DMS114 treated with DMSO at 0.1 percent for 48 hours (cell line): ENCODE measurements at regions not wholly inside any gene's neighbourhood (a gene's known extent, or its start where the extent isn't known, plus 50 kb on each side); places are given as distances from the start of the nearest gene placed in this dataset.
"Not testable (repeated sequence)": the region's sequence is repeated elsewhere in the genome, so short reads cannot be mapped to it uniquely, and the experiment has no call there.

Experiments used
- DNase-seq: peaks from one replicate; lab custom pipeline; 2025; ENCODE audit not compliant: unreplicated experiment; lab: John Stamatoyannopoulos, UW

DNA sequence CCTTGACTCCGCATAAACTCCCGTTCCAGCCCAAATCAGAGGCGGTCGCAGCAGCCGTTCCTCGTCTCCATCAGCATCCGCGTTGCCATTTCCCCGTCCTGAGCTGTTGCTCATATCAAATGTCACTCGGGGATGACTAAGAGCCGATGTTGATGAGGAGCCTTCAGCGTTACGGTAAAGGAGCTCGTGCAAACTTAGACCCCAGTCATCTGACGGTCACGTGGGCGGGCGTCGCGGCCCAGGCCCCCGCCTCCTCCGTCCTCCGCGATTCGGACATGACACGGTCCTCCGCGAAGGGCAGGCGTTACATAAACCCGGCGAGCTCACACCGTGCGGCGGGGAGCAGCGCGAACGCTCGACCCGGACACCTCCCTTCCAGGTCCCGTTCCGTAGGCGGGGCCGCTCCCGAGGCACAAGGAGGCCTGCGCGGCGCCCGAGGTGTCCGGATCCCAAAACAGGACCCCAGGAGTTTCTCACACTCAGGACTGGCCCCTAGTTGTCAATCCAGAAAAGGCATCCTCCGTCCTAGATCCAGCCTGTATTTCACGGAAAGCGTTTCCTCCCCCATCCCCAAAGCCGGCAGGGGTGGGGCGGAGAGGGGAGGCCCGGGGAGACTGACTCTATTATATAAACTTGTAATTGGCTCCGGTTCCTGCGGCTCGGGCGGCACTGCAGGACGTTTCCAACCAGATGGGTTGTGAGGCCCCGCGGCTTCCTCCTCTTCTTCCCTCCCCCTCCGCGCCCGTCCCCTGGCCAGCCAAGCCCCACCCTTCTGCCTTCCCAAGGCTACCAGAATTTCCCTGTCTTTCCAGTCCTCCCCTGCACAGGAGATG is 100.0 kb upstream of the IGF1R start:
- peak; percentile 71 for DNase-seq

DNA sequence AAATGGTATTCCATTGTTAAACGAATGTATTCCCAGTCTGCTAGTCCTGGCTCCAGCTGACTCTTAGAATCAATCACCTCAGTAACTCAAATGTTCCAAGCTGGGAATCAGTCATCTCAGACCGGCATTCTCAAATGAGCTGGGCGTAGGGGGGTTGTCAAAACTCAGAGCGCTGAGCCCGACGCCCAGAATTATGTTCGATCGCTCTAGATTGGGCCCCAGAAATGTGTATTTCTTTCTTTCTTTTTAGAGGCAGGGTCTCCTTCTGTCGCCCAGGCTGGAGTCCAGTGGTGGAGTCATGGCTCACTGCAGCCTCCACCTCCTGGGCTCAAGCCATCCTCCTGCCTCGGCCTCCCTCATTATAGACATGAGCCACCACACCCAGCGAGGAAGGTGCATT is 99.3 kb upstream of the IGF1R start:
- no peak for DNase-seq

DNA sequence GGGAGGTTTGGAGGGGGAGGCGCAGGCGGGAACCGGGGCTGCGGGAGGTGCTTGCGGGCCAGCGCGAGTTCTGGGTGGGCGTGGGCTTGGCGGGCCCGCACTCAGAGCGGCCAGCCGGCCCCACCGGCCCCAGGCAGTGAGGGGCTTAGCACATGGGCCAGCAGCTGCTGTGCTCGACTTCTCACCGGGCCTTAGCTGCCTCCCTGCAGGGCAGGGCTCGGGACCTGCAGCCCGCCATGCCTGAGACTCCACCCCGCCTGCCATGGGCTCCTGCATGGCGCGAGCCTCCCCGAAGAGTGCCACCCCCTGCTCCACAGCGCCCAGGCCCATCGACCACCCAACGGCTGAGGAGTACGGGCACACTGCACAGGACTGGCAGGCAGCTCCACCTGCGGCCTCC is 98.6 kb upstream of the IGF1R start:
- no peak for DNase-seq

DNA sequence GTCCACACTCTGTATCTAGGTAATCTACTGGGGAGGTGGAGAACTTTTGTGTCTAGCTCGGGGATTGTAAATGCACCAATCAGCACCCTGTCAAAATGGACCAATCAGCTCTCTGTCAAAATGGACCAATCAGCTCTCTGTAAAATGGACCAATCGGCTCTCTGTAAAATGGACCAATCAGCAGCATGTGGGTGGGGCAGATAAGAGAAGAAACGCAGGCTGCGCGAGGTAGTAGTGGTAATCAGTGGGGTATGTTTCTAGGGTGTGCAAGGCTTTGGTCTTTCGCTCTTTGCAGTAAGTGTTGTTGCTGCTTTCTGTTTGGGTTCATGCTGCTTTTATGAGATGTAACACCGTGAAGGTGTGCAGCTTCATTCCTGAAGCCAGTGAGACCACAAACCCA is 98.0 kb upstream of the IGF1R start:
- DNase-seq = not testable (repeated sequence)

DNA sequence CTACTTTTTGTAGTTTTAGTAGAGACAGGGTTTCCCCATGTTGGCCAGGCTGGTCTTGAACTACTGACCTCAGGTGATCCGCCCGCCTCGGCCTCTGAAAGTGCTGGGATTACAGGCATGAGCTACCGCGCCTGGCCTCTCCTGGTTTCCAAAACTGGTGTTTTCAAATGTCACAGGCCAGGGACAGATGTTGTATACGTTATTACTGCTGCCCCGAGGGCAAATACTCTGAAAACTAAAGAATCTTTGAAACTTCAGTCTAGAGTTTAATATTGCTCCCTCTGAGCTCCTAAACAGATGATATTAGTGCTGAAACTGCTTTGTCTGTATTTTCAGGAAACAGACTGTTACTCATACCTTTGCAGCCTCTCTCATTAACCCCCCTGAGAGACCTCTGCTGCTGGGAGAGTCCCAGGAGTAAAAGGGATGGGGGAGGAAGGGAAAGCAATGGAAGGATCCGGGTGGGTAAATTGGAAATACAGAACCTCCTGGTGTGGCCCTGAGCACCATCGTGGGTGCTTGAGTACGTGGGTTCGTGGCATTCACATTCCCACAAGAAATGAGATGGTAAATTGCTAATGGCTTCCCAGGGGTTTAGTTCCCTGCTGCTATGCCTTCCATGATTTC is 96.3 kb upstream of the IGF1R start:
- DNase-seq = no peak

DNA sequence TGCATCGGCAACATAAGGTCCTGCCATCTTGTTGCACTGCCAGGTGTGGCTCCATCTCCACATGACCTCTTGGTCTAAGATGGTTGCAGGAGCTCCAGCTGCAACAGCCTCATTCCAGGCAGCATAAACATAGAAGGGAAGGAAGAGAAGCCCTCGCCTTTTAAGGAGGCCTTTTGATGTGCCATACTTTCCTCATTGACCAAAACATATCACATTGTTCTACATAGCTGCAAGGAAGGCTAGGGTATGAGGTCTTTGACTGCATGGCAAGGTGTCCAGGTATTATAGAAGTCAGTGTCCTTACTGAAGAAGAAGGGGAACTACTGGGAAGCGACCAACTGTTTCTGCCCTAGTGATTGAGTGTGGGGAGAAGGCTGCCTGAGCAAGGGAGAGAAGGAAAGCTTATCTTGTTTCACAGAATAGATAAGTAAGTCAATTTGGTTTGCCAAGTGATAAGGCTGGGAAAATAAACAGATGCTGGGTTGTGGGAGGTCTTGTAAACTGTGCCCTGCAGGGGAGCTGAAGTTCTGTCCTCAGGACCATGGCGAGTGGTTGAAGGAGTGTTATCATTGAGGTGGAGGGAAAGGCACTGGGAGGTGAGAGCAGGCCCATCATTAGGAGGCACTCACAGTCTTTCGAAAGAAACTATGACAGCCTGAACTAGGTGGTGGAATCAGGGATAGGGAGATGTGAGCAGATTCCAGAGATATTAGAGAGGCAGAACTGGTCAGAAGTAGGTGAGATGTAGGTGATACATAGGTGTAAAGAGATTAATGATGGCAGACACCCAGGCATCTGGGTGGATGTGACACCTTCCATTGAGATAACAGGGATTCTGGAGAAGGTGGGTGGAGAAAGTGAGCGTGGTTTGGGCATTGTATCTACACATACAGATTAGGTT is 93.8 kb upstream of the IGF1R start:
- DNase-seq = no peak

DNA sequence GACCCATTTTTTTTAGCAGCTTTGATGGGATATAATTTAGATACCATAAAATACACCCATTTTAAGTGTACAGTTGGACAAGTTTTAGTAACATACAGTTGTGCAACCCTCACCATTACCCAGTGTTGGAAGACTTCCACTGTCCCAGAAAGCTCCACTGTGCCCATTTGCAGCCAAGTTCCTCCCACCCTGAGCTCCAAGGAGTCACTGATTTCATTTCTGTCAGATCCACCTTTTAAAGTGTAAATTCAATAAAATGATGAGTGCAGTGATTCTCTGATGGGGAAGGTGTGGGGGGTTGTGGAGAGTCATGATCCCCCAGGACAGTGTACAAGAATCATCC is 93.2 kb upstream of the IGF1R start:
- DNase-seq = no peak

DNA sequence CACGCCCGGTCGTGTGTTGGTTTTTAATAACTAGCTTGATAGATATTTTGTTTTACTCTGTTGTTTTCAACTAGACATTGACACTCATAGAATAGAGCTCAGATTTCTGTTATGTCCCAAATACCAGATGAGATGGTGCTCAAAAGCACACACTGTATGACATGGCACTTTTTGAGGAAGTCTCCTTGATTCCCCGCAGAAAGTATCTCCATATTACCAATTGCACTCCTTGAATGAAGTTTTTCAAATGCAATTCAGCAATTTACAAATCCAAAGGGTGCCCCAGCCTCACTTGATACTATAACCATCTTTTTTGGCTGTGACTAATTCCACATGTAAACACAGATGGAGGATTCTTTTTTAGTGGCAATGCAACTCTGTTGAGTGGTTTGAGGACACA is 92.0 kb upstream of the IGF1R start:
- DNase-seq = no peak

DNA sequence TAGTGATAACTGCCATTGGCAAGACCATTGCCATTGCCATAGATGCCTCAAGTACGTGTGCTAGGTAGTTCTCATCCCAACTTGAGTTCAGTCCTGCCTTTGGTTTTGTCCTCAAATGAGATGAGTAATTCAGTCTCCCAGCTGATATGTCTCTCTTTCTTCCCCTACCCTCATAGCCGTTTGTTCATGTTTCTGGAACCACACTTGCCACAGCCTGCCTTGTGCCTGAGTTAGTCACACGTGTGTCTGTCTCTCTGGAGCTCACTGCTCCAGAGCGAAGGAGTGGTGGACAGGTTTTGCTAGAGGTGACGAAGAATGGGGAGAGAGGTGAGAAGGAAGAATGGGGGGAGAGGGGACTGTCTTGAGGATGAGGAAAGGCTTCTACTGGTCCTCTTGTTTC is 88.0 kb upstream of the IGF1R start:
- no peak for DNase-seq

DNA sequence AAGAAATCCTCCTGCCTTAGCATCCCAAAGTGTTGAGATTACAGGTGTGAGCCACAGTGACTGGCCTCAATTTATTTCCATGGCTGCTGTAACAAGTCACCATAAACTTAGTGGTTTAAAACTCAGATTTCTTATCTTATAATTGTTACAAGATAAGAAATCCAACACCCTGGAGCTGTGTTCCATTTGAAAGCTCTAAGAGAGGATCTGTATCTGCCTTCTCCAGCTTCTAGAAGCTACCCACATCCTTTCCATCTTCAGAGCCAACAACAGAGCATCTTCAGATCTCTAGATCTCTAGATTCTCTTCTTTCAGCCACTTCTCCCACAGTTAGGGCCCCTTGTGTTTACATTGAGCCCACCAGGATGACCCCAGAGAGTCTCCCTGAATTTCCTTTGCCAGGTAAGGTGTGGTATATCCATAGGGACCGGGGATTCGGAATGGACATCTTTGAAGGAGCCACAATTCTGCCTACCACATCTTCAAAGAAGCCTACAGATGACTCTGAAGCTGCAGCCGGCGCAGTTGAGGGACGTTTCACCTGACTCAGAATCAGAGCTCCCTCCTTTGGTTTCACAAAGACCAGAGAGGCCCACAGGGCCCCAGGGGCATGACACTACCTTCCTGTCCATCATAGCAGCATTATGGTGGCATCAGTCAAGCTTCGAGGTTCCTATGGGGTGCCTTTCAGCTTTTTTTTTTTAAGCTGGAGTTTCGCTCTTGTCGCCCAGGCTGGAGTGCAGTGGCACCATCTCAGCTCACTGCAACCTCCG is 87.0 kb upstream of the IGF1R start:
- DNase-seq = no peak

DNA sequence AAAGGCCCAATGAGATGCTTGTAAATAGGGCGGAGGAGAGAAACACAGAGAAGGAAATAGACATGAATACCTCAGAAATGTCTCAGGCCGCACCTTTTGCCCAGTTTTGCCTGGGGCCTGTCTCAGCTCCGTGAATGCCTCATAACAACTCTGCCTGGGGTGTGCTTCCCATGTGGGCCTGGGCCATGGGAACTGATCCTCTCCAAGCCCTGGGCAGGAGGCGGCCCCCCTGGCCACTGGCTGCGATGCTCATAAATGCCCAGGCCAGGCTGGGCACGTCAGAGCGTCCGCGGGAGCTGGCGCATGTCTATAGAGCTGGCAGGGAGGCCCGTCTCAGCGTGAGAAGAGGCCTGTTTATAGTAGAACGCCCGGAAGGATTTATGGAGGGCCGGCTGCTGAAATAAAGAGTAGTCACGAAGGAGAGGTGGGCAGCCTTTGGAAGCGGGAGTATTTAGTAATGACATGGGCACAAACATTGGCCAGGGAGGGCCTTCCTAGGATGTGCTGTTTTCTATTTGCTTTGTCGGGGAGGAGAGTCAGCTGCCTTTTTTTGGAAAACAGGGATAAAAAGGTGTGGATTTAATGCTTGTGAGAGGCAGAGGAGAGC is 85.9 kb upstream of the IGF1R start:
- no peak for DNase-seq

DNA sequence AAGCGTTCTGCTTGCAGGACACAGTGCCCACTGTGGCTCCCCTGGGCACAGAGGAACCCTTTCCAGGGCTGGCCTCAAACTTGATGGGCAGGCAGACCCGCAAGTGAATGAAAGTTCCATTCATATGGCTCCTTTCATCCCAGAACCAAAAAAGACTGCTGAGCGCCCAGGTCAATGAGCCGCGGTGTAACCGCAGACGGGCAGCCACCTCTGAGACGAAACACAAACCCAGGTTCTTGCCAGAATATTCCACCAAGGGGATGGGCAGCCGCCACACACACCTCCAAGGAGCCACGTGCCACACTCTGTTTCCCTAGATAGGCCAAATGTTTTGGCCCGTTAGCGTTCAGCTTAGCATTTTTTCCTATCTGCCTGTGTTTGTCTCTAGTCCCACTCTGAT is 82.8 kb upstream of the IGF1R start:
- no peak for DNase-seq

DNA sequence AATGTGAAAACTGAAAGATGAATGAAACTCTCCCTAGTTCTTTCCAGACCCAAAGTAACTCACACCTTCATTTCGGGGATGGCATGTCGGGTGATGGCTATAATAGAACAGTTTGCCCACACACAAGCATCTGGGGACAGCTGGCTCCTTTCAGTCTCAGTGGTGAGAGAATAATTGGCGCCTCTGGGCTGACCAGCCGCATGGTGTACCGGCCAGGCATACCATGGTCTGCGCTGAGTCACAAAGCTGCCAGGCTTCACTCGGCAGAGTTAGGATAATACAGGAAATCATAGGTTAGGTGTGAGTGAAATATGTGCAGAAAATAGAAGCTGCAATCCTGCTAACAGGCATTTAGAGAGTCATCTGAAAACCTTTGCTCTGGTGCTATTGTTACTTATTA is 80.4 kb upstream of the IGF1R start:
- no peak for DNase-seq

DNA sequence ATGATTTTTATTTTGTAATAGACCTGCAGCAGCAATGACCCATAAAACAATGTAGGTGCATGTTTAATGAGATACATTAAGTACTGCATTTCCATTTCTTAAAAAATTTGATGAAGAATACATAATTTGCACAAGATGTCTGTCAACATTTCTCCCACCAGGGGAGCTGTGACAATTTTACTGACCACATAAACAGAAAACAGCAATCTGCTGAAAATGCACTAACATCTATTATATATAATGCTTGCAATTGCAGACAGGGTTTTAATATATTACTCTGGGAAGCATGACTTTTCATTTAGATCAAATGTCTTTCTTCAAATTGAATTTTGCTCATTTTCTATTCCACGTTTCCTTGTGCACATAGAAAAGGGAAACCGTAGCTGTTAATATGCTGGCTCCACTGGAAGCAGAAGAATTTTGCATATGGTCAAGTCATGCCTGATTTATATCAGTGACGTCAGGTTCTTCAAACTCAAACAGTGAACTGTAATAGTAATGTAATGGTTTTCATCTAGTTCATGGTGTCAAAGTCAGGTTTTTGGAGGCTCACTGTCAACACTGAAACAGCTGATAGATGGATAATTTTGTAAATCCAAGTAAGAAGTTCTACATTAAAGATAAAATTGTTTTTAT is 79.8 kb upstream of the IGF1R start:
- no peak for DNase-seq

DNA sequence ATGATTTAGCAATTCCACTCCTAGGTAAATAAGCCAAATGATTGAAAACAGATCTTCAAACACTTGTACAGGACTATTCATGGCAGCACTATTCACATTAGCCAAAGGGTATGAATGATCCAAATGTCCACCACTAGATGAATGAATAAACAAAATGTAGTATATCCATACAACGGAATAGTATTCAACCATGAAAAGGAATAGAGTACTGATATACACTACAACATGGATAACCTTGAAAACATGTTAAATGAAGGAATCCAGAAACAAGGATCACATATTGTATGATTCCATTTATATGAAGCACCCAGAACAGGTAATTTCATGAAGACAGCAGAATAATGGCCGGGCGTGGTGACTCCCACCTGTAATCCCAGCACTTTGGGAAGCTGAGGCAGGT is 78.2 kb upstream of the IGF1R start:
- no peak for DNase-seq

DNA sequence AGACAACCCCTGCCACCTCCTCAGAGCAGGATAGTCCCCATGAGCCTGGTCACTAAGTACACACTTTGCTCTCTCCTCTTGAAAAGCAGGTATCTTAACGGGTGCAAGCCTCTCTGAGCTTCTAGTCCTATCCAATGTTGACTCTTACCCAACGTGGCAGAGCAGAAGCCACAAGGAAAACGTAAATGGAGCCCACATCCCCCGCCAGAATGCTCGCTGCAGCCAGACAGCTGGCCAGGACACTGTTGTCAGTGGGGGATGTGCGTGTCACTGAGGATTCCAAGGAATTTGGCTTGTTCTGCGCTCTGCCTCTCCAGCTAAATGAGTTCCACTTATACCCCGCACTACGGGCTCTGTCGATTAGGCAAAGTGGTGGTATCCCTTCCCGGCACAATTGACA is 67.8 kb upstream of the IGF1R start:
- DNase-seq = no peak

DNA sequence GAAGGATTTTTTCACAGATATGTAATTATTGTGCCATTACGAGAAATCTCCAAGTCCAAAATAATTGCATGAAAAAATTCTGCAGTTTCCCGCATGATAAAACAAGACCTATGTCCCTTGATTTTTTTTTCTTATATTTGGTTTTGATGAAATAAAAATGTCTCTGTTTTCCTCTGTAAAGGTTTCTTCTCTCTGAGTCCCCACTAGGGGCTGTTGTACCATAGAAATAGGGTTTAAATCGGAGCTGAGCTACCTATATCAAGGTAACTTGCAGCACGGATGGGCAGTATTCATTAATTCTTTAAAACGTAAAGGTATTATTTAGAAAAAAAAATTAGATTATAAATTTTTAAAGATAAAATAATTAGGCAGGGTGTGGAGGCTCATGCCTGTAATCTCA is 66.6 kb upstream of the IGF1R start:
- DNase-seq = no peak

DNA sequence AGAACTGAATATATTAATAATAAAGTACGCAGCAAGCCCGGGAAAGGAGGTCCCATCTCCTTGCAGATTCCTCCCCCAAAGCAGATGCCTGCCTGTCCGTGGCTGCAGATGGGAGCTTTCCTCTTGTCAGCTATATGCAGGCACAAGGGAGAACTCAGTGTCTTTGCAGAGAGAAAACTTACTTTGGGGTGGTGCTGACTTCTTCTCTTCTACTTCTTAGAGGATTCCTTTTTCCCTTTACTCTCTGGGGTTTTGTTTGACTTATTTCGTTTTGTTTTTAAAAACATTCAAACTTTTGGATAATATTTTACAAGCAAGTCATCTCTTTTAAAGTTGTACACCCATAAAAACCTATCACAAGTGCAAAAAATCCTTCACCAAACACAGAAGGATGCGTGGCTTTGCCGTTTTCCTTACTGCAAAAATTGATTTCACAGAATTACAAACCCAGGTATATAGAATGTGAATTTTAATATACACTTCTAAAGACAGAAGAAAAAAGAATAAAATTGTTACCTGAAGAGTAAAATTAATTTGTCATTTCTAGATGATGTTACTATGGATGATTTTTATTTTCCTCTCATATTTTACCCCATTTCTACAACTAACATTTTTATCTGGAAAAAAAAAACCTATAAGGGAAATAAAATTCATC is 65.3 kb upstream of the IGF1R start:
- peak; percentile 35 for DNase-seq

DNA sequence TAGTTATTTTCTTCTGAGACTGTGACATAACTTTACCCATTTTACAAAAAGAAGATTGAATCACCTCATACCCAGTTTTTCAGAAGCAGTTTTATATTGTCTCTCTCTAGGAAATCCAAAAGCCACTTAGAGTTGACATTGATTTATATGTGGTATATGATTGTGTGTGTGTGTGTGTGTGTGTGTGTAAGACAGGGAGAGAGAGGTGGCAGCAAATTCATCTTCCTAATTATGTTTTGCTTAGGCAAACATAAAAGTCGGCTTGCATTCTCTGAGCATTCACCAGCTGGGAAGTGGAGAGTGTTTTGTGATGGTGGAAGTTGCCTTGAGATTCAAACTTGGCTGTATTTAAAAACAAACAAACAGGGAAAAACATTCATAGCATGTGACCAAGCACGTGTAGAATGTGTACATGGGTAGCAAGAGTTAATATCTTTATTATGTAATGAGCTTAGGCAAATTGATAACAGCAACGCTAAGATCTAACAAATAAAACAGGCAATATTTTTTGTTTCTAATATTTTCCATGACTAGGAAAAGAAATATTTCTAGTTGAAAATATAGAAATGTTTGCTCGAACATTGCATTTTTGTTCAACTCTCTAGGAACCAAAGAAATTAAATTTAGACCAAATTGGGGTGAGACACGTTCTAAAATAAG is 64.4 kb upstream of the IGF1R start:
- DNase-seq = no peak
